ENCODE measurements at regions not wholly inside any gene's neighbourhood (a gene's known extent, or its start where the extent isn't known, plus 50 kb on each side); places are given as distances from the start of the nearest gene placed in this dataset.

DNA sequence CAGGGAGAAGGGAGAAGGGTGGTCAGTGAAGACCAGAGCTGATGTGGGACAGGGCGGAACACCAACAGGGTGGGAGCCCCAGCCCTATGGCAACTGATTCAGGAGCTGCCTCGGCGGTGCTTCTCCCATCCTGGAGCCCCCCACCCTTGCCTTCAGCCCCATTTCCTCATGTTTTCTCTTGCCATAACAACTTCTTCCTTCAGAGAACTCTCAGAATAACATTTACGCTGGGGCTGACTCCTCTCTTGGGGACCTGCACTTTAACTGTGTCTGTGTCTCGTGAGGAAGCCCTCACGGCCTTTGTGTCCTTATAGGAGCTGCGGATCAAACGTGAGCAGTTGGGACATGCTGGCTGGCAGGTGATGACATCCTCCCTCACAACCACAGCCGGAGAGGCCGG, 116.4 kb upstream of the SNTG2 start:
- Histone ChIP-seq H2BK15ac (ENCODE audit: low read depth, low read length) (no peak overlapping the region), H4K91ac (ENCODE audit: insufficient read length, low read depth, low read length) (no peak overlapping the region), H2BK12ac (ENCODE audit: insufficient read length, low read depth, low read length) (no peak overlapping the region), H3K4me1 (ENCODE audit: insufficient read depth, low read length) (no peaks in the 10 kb centered on the region), H3K79me1 (ENCODE audit: insufficient read depth, low read depth, low read length, poor library complexity, severe bottlenecking) (no peaks in the 10 kb centered on the region), H3K23me2 (ENCODE audit: insufficient read length, low read depth, low read length, poor library complexity, severe bottlenecking) (no peaks in the 10 kb centered on the region), H3K79me2 (ENCODE audit: insufficient read depth, low read length) (no peaks in the 10 kb centered on the region), H3K27me3 (ENCODE audit: insufficient read depth, low read length) (no peaks in the 10 kb centered on the region), H2BK5ac (ENCODE audit: insufficient read length, low read length) (no peak overlapping the region), H3K27ac (ENCODE audit: insufficient read length, low read depth, low read length) (no peak overlapping the region), H3K9me3 (ENCODE audit: control insufficient read depth, low read depth, low read length) (no peaks in the 10 kb centered on the region), H3T11ph (ENCODE audit: low read length) (no peak overlapping the region), H4K8ac (replicated peaks; ENCODE audit: insufficient read length, low read depth, low read length) (no peak overlapping the region), H3K18ac (ENCODE audit: insufficient read length, low read depth, low read length) (no peak overlapping the region), H4K5ac (ENCODE audit: insufficient read length, low read depth, low read length) (no peak overlapping the region), H3K4ac (ENCODE audit: low read depth, low read length) (no peak overlapping the region), H4K20me1 (ENCODE audit: control insufficient read depth, insufficient read depth, insufficient read length) (no peaks in the 10 kb centered on the region), H2BK120ac (ENCODE audit: low read depth, low read length, poor library complexity, severe bottlenecking) (no peak overlapping the region), H2AK5ac (ENCODE audit: insufficient read length, low read length) (no peak overlapping the region), H2AFZ (ENCODE audit: low read length) (no peak overlapping the region), H3K9ac (ENCODE audit: extremely low read depth, insufficient read length, low read length) (no peak overlapping the region), H3K56ac (ENCODE audit: insufficient read length, low read depth, low read length) (no peak overlapping the region), H3K14ac (ENCODE audit: insufficient read depth, low read length) (no peak overlapping the region), H3K23ac (ENCODE audit: insufficient read length, low read depth, low read length) (no peak overlapping the region), H3K4me2 (ENCODE audit: insufficient read depth, insufficient read length, low read length) (no peak overlapping the region), H2BK20ac (ENCODE audit: low read depth, low read length, poor library complexity, severe bottlenecking) (no peak overlapping the region)
- Mint-ChIP-seq H3K27ac (peak overlapping the region in 1 of 3 experiments; percentile 54; a peak in 1 of 7 replicates), H3K4me1 (peaks cover 24 to 25% of the 10 kb centered on the region in 2 experiments), H3K36me3 (ENCODE audit: insufficient read depth in 1 of 3, low read depth in 3 of 3) (no peaks in the 10 kb centered on the region), H3K4me3 (no peak overlapping the region), H3K27me3 (ENCODE audit: low read depth) (peaks cover 39% of the 10 kb centered on the region), H3K9me3 (no peaks in the 10 kb centered on the region)
- no CpG with 5 or more reads among the region's 10 CpGs for WGBS (ENCODE audit: extremely low coverage, insufficient read length, low lambda C conversion rate)
- TF ChIP-seq CTCF (conservative IDR thresholded peaks at IDR 0.05) = no peak
- peak; percentile 18 for DNase-seq

Measured in H9 (cell line).